ENCODE measurements at regions not wholly inside any gene's neighbourhood (a gene's known extent, or its start where the extent isn't known, plus 50 kb on each side); places are given as distances from the start of the nearest gene placed in this dataset.

GRCh38 chr17:63314761-63315160 is 131.3 kb downstream of the CYB561 start:
- no peak for DNase-seq

GRCh38 chr17:63316100-63316499 is 130.0 kb downstream of the CYB561 start:
- Histone ChIP-seq H3K27me3 (no peaks in the 10 kb centered on the region), H3K27ac (no peak overlapping the region), H3K4me3 (no peak overlapping the region), H3K9me3 (no peaks in the 10 kb centered on the region), H3K4me1 (no peaks in the 10 kb centered on the region), H3K36me3 (peaks cover 6 to 18% (median 16%) of the 10 kb centered on the region in 3 donors)
- TF ChIP-seq CTCF (IDR thresholded peaks at IDR 0.05): no peak
- no peak for DNase-seq
- intact Hi-C loops (cut with DNase I; ENCODE audit: low total_unique reads): no loop called here

More at GRCh38 chr17:63314761-63315160, 131.3 kb downstream of the CYB561 start:
- H3K4me3 ChIP-seq: no peak overlapping the region
- no peaks in the 10 kb centered on the region for H3K27me3 ChIP-seq
- intact Hi-C loops (cut with DNase I; ENCODE audit: low total_unique reads): no loop called here
- no peak overlapping the region for H3K27ac ChIP-seq
- no peaks in the 10 kb centered on the region for H3K9me3 ChIP-seq
- TF ChIP-seq CTCF (IDR thresholded peaks at IDR 0.05): no peak
- peaks cover 6 to 18% (median 16%) of the 10 kb centered on the region in 3 donors for H3K36me3 ChIP-seq
- no peaks in the 10 kb centered on the region for H3K4me1 ChIP-seq

- Histone ChIP-seq H3K9me3 (no peaks in the 10 kb centered on the region), H3K27ac (no peak overlapping the region), H3K36me3 (peaks cover 6 to 18% (median 16%) of the 10 kb centered on the region in 3 donors), H3K4me1 (no peaks in the 10 kb centered on the region), H3K4me3 (no peak overlapping the region), H3K27me3 (no peaks in the 10 kb centered on the region)
- intact Hi-C loops (cut with DNase I; ENCODE audit: low total_unique reads): no loop called here
- no peak for DNase-seq
- no peak for TF ChIP-seq CTCF (IDR thresholded peaks at IDR 0.05)
Observed at GRCh38 chr17:63317166-63317840, 128.8 kb downstream of the CYB561 start.

- Histone ChIP-seq H3K9me3 (no peaks in the 10 kb centered on the region), H3K27ac (no peak overlapping the region), H3K4me1 (no peaks in the 10 kb centered on the region), H3K4me3 (no peak overlapping the region), H3K36me3 (no peaks in the 10 kb centered on the region), H3K27me3 (no peaks in the 10 kb centered on the region)
- no peak for TF ChIP-seq CTCF (IDR thresholded peaks at IDR 0.05)
- DNase-seq: no peak
- intact Hi-C loops (cut with DNase I; ENCODE audit: low total_unique reads): no loop called here
Observed at GRCh38 chr17:63325808-63326207, 120.3 kb downstream of the CYB561 start.

GRCh38 chr17:63329876-63330275 is 116.2 kb downstream of the CYB561 start:
- Histone ChIP-seq H3K36me3 (no peaks in the 10 kb centered on the region), H3K4me3 (no peak overlapping the region), H3K9me3 (no peaks in the 10 kb centered on the region), H3K27me3 (no peaks in the 10 kb centered on the region), H3K4me1 (peaks cover 0 to 3% (median 1%) of the 10 kb centered on the region in 4 donors), H3K27ac (no peak overlapping the region)
- no peak for DNase-seq
- intact Hi-C loops (cut with DNase I; ENCODE audit: low total_unique reads): no loop called here
- no peak for TF ChIP-seq CTCF (IDR thresholded peaks at IDR 0.05)

All from tibial artery (tissue), 4 donors.